Glutamatergic neuron (in vitro differentiated cells): ENCODE measurements at regions not wholly inside any gene's neighbourhood (a gene's known extent, or its start where the extent isn't known, plus 50 kb on each side); places are given as distances from the start of the nearest gene placed in this dataset.

Experiments
- DNase-seq: peaks from one replicate; pipeline ENCODE4 v3.0.0; 2022
- H3K27ac Mint-ChIP-seq: one replicate; pipeline ENCODE4 v1.8.0; 2020; ENCODE audit warnings: mild to moderate bottlenecking, mixed read lengths, inconsistent platforms; ENCODE audit not compliant: unreplicated experiment
- H3K27me3 Mint-ChIP-seq: one replicate; pipeline ENCODE4 v1.8.0; 2020; ENCODE audit warnings: mild to moderate bottlenecking, moderate library complexity, mixed read lengths, inconsistent platforms; ENCODE audit not compliant: unreplicated experiment
- H3K36me3 Mint-ChIP-seq: one replicate; pipeline ENCODE4 v1.8.0; 2020; ENCODE audit warnings: mild to moderate bottlenecking, mixed read lengths, inconsistent platforms; ENCODE audit not compliant: unreplicated experiment
- H3K4me1 Mint-ChIP-seq: one replicate; pipeline ENCODE4 v1.8.0; 2020; ENCODE audit warnings: mild to moderate bottlenecking, low read depth, mixed read lengths, inconsistent platforms; ENCODE audit not compliant: unreplicated experiment
- H3K4me3 Mint-ChIP-seq: one replicate; pipeline ENCODE4 v1.8.0; 2020; ENCODE audit warnings: mild to moderate bottlenecking, mixed read lengths, inconsistent platforms; ENCODE audit not compliant: unreplicated experiment
- H3K9me3 Mint-ChIP-seq: one replicate; pipeline ENCODE4 v1.8.0; 2020; ENCODE audit warnings: mild to moderate bottlenecking, moderate library complexity, mixed read lengths, inconsistent platforms; ENCODE audit not compliant: unreplicated experiment
- CTCF ChIP-seq: fragments of 200-600 bp; sonication (generic); IDR thresholded peaks from one replicate; pipeline ENCODE4 v1.5.0; 2021; ENCODE audit not compliant: partially characterized antibody, unreplicated experiment

GRCh38 chr12:115840159-115840558 lies 437.3 kb downstream of the MED13L start:
- TF ChIP-seq CTCF: no peak
- no peaks in the 10 kb centered on the region for H3K36me3 Mint-ChIP-seq
- no peak overlapping the region for H3K4me3 Mint-ChIP-seq
- peaks cover 4% of the 10 kb centered on the region for H3K9me3 Mint-ChIP-seq
- peaks cover 3% of the 10 kb centered on the region for H3K27me3 Mint-ChIP-seq
- no peak for DNase-seq
- no peak overlapping the region for H3K27ac Mint-ChIP-seq
- no peaks in the 10 kb centered on the region for H3K4me1 Mint-ChIP-seq

GRCh38 chr12:115838952-115839351 lies 438.5 kb downstream of the MED13L start:
- H3K4me3 Mint-ChIP-seq: no peak overlapping the region
- H3K36me3 Mint-ChIP-seq: no peaks in the 10 kb centered on the region
- peaks cover 1% of the 10 kb centered on the region for H3K9me3 Mint-ChIP-seq
- peaks cover 3% of the 10 kb centered on the region for H3K27me3 Mint-ChIP-seq
- DNase-seq: no peak
- H3K27ac Mint-ChIP-seq: no peak overlapping the region
- H3K4me1 Mint-ChIP-seq: no peaks in the 10 kb centered on the region
- no peak for TF ChIP-seq CTCF

GRCh38 chr12:115837220-115837619 lies 440.3 kb downstream of the MED13L start:
- DNase-seq: no peak
- no peak for TF ChIP-seq CTCF
- Mint-ChIP-seq H3K4me1 (no peaks in the 10 kb centered on the region), H3K27me3 (no peaks in the 10 kb centered on the region), H3K36me3 (no peaks in the 10 kb centered on the region), H3K27ac (no peak overlapping the region), H3K4me3 (no peak overlapping the region), H3K9me3 (no peaks in the 10 kb centered on the region)

GRCh38 chr12:115835445-115835844 lies 442.0 kb downstream of the MED13L start:
- no peak for TF ChIP-seq CTCF
- Mint-ChIP-seq H3K4me3 (no peak overlapping the region), H3K36me3 (no peaks in the 10 kb centered on the region), H3K27me3 (no peaks in the 10 kb centered on the region), H3K4me1 (no peaks in the 10 kb centered on the region), H3K9me3 (no peaks in the 10 kb centered on the region), H3K27ac (no peak overlapping the region)
- DNase-seq: no peak

GRCh38 chr12:115833704-115834103 lies 443.8 kb downstream of the MED13L start:
- Mint-ChIP-seq H3K27ac (no peak overlapping the region), H3K4me1 (no peaks in the 10 kb centered on the region), H3K36me3 (no peaks in the 10 kb centered on the region), H3K27me3 (peaks cover 1% of the 10 kb centered on the region), H3K9me3 (no peaks in the 10 kb centered on the region), H3K4me3 (no peak overlapping the region)
- TF ChIP-seq CTCF: no peak
- DNase-seq: no peak
